GM10248 (cell line): ENCODE measurements at regions not wholly inside any gene's neighbourhood (a gene's known extent, or its start where the extent isn't known, plus 50 kb on each side); places are given as distances from the start of the nearest gene placed in this dataset.

Experiments
- CTCF ChIA-PET: fragments of 300-600 bp; sonication (Branson Sonifier 250); formaldehyde crosslinking; extraction: SDS; loops from one replicate; lab custom pipeline; 2021; ENCODE audit warnings: antibody characterized with exemption; lab: Yijun Ruan, JAX
- POLR2A ChIA-PET: fragments of 350-650 bp; sonication (Branson Sonifier 250); formaldehyde crosslinking; extraction: SDS; loops from one replicate; lab custom pipeline; 2020; ENCODE audit warnings: antibody characterized with exemption; lab: Yijun Ruan, JAX
- DNase-seq: peaks from one replicate; pipeline ENCODE4 v3.0.0; 2012; ENCODE audit errors: extremely low spot score
- CTCF ChIP-seq: IDR thresholded peaks from 2 replicates; pipeline ENCODE4 v1.5.1; 2012; ENCODE audit warnings: mild to moderate bottlenecking, low read depth; ENCODE audit errors: extremely low read depth, missing control alignments, control extremely low read depth

GRCh38 chr10:27618906-27619305 lies 114.8 kb downstream of the RAB18 start:
- no peak for TF ChIP-seq CTCF
- POLR2A ChIA-PET: no interaction called here
- no peak for DNase-seq
- CTCF ChIA-PET: interaction anchor here (0.9 to 1.7 kb wide), 2 partner anchors 9 to 32 kb away, joined by 3 read pairs; no protein-coding TSS in a partner anchor

GRCh38 chr10:27619329-27619728 lies 115.2 kb downstream of the RAB18 start:
- TF ChIP-seq CTCF: no peak
- no peak for DNase-seq
- CTCF ChIA-PET: interaction anchor here (0.9 kb wide), 1 partner anchor 9 kb away, joined by 3 read pairs; no protein-coding TSS in a partner anchor
- POLR2A ChIA-PET: no interaction called here

GRCh38 chr10:27620430-27621397 lies 116.6 kb downstream of the RAB18 start:
- TF ChIP-seq CTCF: no peak
- CTCF ChIA-PET: no interaction called here
- no peak for DNase-seq
- POLR2A ChIA-PET: no interaction called here

- DNase-seq: no peak
- ChIA-PET CTCF (interaction anchor here (1.7 kb wide), 1 partner anchor 35 kb away, joined by 3 read pairs; no protein-coding TSS in a partner anchor), POLR2A (no interaction called here)
- no peak for TF ChIP-seq CTCF
These were observed 117.4 kb downstream of the RAB18 start for GRCh38 chr10:27621461-27621860.

GRCh38 chr10:27622596-27622995 lies 118.5 kb downstream of the RAB18 start:
- DNase-seq: no peak
- ChIA-PET POLR2A (no interaction called here), CTCF (interaction anchor here (1.7 kb wide), 1 partner anchor 36 kb away, joined by 3 read pairs; no protein-coding TSS in a partner anchor)
- TF ChIP-seq CTCF: no peak
